GM12865 (cell line): ENCODE measurements at regions not wholly inside any gene's neighbourhood (a gene's known extent, or its start where the extent isn't known, plus 50 kb on each side); places are given as distances from the start of the nearest gene placed in this dataset.
"Not testable (repeated sequence)": the region's sequence is repeated elsewhere in the genome, so short reads cannot be mapped to it uniquely, and the experiment has no call there.

Experiments used
- DNase-seq: peaks from one replicate; pipeline ENCODE4 v3.0.0; 2010; ENCODE audit warnings: low read depth
- H3K4me3 ChIP-seq: 2 replicates; pipeline ENCODE4 v1.5.1; 2011; ENCODE audit warnings: mild to moderate bottlenecking, low read depth, low read length, control low read depth
- CTCF ChIP-seq: IDR thresholded peaks from 2 replicates; pipeline ENCODE4 v1.5.1; 2011; ENCODE audit warnings: low read length, control low read depth, low read depth, inconsistent platforms; ENCODE audit not compliant: insufficient read depth; ENCODE audit errors: missing control alignments

GRCh38 chr4:161287678-161288352 is 876.0 kb downstream of the FSTL5 start:
- peak; percentile 35 for DNase-seq
- no peak for TF ChIP-seq CTCF
- no peak overlapping the region for H3K4me3 ChIP-seq

GRCh38 chr4:161285461-161285860 is 878.3 kb downstream of the FSTL5 start:
- no peak for DNase-seq
- TF ChIP-seq CTCF, result no peak
- no peak overlapping the region for H3K4me3 ChIP-seq

GRCh38 chr4:161280929-161281328 is 882.9 kb downstream of the FSTL5 start:
- TF ChIP-seq CTCF, result no peak
- DNase-seq, result no peak
- H3K4me3 ChIP-seq, result no peak overlapping the region

GRCh38 chr4:161279095-161279494 is 884.7 kb downstream of the FSTL5 start:
- H3K4me3 ChIP-seq, result no peak overlapping the region
- no peak for TF ChIP-seq CTCF
- no peak for DNase-seq

GRCh38 chr4:161277150-161277787 is 886.5 kb downstream of the FSTL5 start:
- not testable (repeated sequence) for H3K4me3 ChIP-seq, DNase-seq

GRCh38 chr4:161273607-161274006 is 890.2 kb downstream of the FSTL5 start:
- TF ChIP-seq CTCF, result no peak
- no peak for DNase-seq
- no peak overlapping the region for H3K4me3 ChIP-seq

- DNase-seq, result no peak
- TF ChIP-seq CTCF, result no peak
- H3K4me3 ChIP-seq, result no peak overlapping the region
Observed at GRCh38 chr4:161260819-161261218, 903.0 kb downstream of the FSTL5 start.
